ENCODE measurements at regions not wholly inside any gene's neighbourhood (a gene's known extent, or its start where the extent isn't known, plus 50 kb on each side); places are given as distances from the start of the nearest gene placed in this dataset.

GRCh38 chr18:39991696-39992265 lies 1963.3 kb upstream of the PIK3C3 start:
- H3K9me3 ChIP-seq (ENCODE audit: control insufficient read depth, insufficient read depth, low read length) = no peaks in the 10 kb centered on the region
- H3K27ac ChIP-seq (ENCODE audit: low read length) = no peak overlapping the region
- no peaks in the 10 kb centered on the region for H3K36me3 ChIP-seq (ENCODE audit: control insufficient read depth, insufficient read depth, low read length)
- DNase-seq (ENCODE audit: low read depth, low spot score) = no peak
- H3K27me3 ChIP-seq (ENCODE audit: control insufficient read depth, insufficient read depth, low read length) = no peaks in the 10 kb centered on the region
- no peaks in the 10 kb centered on the region for H3K4me1 ChIP-seq (ENCODE audit: control insufficient read depth, insufficient read depth, low read length)
- H3K4me3 ChIP-seq (ENCODE audit: low read length) = no peak overlapping the region
- WGBS (ENCODE audit: insufficient coverage, insufficient read length) = 100% methylated on average over 1 of the region's 6 CpGs

DNA sequence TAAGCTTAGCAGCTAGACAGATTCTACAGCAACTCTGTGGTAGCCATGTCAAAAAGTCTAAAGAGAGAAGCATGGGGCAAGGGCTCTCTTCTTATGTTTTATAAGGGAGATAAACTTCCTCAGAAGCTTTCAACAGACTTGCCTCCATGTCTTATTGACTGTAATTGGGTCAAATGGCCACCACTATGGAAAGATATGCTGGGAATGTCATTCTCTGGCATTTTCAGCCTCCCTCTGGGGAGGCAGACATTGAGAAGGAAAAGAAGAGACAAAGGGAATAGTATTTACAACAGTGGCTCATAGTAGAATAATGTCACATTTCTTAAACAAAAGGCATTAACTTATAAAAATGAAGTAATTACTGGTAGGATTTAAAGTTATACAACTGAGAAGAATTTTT lies 1964.5 kb upstream of the PIK3C3 start:
- Histone ChIP-seq H3K4me1 (ENCODE audit: control insufficient read depth, insufficient read depth, low read length) (no peaks in the 10 kb centered on the region), H3K36me3 (ENCODE audit: control insufficient read depth, insufficient read depth, low read length) (no peaks in the 10 kb centered on the region), H3K4me3 (ENCODE audit: low read length) (no peak overlapping the region), H3K27me3 (ENCODE audit: control insufficient read depth, insufficient read depth, low read length) (no peaks in the 10 kb centered on the region), H3K27ac (ENCODE audit: low read length) (no peak overlapping the region), H3K9me3 (ENCODE audit: control insufficient read depth, insufficient read depth, low read length) (no peaks in the 10 kb centered on the region)
- no peak for DNase-seq (ENCODE audit: low read depth, low spot score)

GRCh38 chr18:39976771-39977170 lies 1978.3 kb upstream of the PIK3C3 start:
- H3K9me3 ChIP-seq (ENCODE audit: control insufficient read depth, insufficient read depth, low read length) = no peaks in the 10 kb centered on the region
- H3K27ac ChIP-seq (ENCODE audit: low read length) = no peak overlapping the region
- H3K36me3 ChIP-seq (ENCODE audit: control insufficient read depth, insufficient read depth, low read length) = no peaks in the 10 kb centered on the region
- H3K4me3 ChIP-seq (ENCODE audit: low read length) = no peak overlapping the region
- DNase-seq (ENCODE audit: low read depth, low spot score) = no peak
- WGBS (ENCODE audit: insufficient coverage, insufficient read length) = no CpG with 5 or more reads among the region's 9 CpGs
- H3K4me1 ChIP-seq (ENCODE audit: control insufficient read depth, insufficient read depth, low read length) = no peaks in the 10 kb centered on the region
- H3K27me3 ChIP-seq (ENCODE audit: control insufficient read depth, insufficient read depth, low read length) = no peaks in the 10 kb centered on the region

- Histone ChIP-seq H3K36me3 (ENCODE audit: control insufficient read depth, insufficient read depth, low read length) (no peaks in the 10 kb centered on the region), H3K4me1 (ENCODE audit: control insufficient read depth, insufficient read depth, low read length) (no peaks in the 10 kb centered on the region; the same call in 1 of the 2 replicates), H3K4me3 (ENCODE audit: low read length) (no peak overlapping the region), H3K27me3 (ENCODE audit: control insufficient read depth, insufficient read depth, low read length) (no peaks in the 10 kb centered on the region), H3K27ac (ENCODE audit: low read length) (no peak overlapping the region), H3K9me3 (ENCODE audit: control insufficient read depth, insufficient read depth, low read length) (no peaks in the 10 kb centered on the region)
- no CpG with 5 or more reads among the region's 3 CpGs for WGBS (ENCODE audit: insufficient coverage, insufficient read length)
- DNase-seq (ENCODE audit: low read depth, low spot score) = no peak
These were observed 1982.5 kb upstream of the PIK3C3 start for GRCh38 chr18:39972521-39972920.

DNA sequence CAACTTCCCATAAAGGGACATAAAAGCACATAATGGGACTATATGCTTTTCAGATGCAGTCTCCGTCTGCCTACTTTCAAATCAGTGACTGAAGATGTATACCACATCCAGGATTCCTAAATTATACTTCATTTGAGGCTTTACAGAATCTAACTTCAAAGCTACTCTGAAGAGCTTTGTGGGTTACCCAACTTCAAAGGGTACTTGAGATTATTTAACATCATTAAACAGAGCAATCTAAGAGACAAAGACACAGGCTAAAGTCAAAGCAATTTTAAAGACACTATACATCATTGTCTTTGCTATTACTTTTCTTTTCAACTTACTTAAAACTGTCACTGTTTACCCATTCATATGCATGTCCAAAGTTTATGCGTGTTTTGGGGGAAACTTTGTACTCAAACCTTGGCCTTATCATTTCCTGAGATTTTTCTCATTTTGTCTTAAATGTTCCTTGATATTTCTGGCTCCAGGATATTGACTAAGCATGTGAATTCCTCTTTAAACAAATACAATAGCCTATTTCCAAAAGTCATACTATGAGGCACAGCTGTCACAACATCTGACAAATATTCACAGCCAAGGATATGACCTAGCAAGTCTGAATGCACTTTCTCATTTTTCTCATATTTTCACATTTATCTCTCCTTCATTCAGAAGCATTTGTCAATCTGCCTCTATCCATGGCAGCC lies 1985.1 kb upstream of the PIK3C3 start:
- H3K4me3 ChIP-seq (ENCODE audit: low read length) = no peak overlapping the region
- H3K27ac ChIP-seq (ENCODE audit: low read length) = no peak overlapping the region

DNA sequence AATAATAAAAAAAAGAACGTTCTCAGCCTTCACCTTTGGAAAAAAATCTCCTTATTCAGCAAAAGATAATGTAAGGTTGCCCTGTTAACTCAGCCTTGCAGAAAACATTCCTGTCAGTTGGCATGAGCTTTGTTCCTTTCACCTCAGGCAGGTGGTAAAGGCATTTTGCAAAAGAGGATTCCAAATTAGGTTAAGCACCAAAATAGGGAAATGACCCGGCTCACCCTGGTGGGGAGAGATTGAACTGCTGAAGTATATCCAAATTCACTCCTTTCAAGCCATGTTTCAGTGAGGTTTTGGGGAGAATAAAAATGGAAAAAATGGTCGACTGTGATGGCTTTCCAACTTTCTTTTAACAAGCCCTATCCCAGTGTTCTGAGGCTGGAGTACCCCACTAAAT lies 1988.8 kb upstream of the PIK3C3 start:
- Histone ChIP-seq H3K27ac (ENCODE audit: low read length) (no peak overlapping the region), H3K4me1 (ENCODE audit: control insufficient read depth, insufficient read depth, low read length) (no peaks in the 10 kb centered on the region; the same call in 1 of the 2 replicates), H3K36me3 (ENCODE audit: control insufficient read depth, insufficient read depth, low read length) (no peaks in the 10 kb centered on the region), H3K27me3 (ENCODE audit: control insufficient read depth, insufficient read depth, low read length) (no peaks in the 10 kb centered on the region), H3K4me3 (ENCODE audit: low read length) (no peak overlapping the region), H3K9me3 (ENCODE audit: control insufficient read depth, insufficient read depth, low read length) (no peaks in the 10 kb centered on the region)
- no CpG with 5 or more reads among the region's 3 CpGs for WGBS (ENCODE audit: insufficient coverage, insufficient read length)
- DNase-seq (ENCODE audit: low read depth, low spot score) = peak; percentile 27

More for the DNA sequence above, 1985.1 kb upstream of the PIK3C3 start:
- Histone ChIP-seq H3K36me3 (ENCODE audit: control insufficient read depth, insufficient read depth, low read length) (no peaks in the 10 kb centered on the region), H3K9me3 (ENCODE audit: control insufficient read depth, insufficient read depth, low read length) (no peaks in the 10 kb centered on the region), H3K4me1 (ENCODE audit: control insufficient read depth, insufficient read depth, low read length) (no peaks in the 10 kb centered on the region; the same call in 1 of the 2 replicates), H3K27me3 (ENCODE audit: control insufficient read depth, insufficient read depth, low read length) (no peaks in the 10 kb centered on the region)
- WGBS (ENCODE audit: insufficient coverage, insufficient read length) = no CpG with 5 or more reads among the region's 2 CpGs
- DNase-seq (ENCODE audit: low read depth, low spot score) = no peak

DNA sequence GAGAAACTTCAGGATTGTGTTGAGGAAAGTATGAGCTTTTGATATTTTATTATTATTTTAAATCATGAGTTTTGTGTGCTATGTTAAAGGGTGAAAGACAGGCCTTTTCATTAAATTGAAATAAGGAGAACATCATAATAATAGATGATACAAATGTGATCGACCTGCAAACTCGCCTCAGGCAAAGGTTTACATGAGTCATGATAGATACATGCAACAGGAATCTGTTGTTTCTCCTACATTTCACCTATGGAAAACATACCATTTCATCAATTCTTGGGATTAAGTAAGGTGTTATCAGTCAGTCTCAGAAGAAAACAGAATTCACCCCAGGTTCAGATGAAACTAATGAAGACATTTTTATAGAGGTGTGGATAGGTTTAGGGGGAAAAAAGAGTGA lies 1992.5 kb upstream of the PIK3C3 start:
- no peak for DNase-seq (ENCODE audit: low read depth, low spot score)
- no peaks in the 10 kb centered on the region for H3K4me1 ChIP-seq (ENCODE audit: control insufficient read depth, insufficient read depth, low read length)
- H3K4me3 ChIP-seq (ENCODE audit: low read length) = no peak overlapping the region
- no peak overlapping the region for H3K27ac ChIP-seq (ENCODE audit: low read length)
- WGBS (ENCODE audit: insufficient coverage, insufficient read length) = no CpG with 5 or more reads among the region's 2 CpGs
- no peaks in the 10 kb centered on the region for H3K36me3 ChIP-seq (ENCODE audit: control insufficient read depth, insufficient read depth, low read length)
- no peaks in the 10 kb centered on the region for H3K9me3 ChIP-seq (ENCODE audit: control insufficient read depth, insufficient read depth, low read length)
- H3K27me3 ChIP-seq (ENCODE audit: control insufficient read depth, insufficient read depth, low read length) = no peaks in the 10 kb centered on the region

- no peaks in the 10 kb centered on the region for H3K4me1 ChIP-seq (ENCODE audit: control insufficient read depth, insufficient read depth, low read length)
- no CpG with 5 or more reads among the region's 1 CpG for WGBS (ENCODE audit: insufficient coverage, insufficient read length)
- no peak overlapping the region for H3K4me3 ChIP-seq (ENCODE audit: low read length)
- H3K9me3 ChIP-seq (ENCODE audit: control insufficient read depth, insufficient read depth, low read length) = no peaks in the 10 kb centered on the region
- H3K27ac ChIP-seq (ENCODE audit: low read length) = no peak overlapping the region
- H3K36me3 ChIP-seq (ENCODE audit: control insufficient read depth, insufficient read depth, low read length) = no peaks in the 10 kb centered on the region
- no peak for DNase-seq (ENCODE audit: low read depth, low spot score)
- no peaks in the 10 kb centered on the region for H3K27me3 ChIP-seq (ENCODE audit: control insufficient read depth, insufficient read depth, low read length)
These were observed 1994.5 kb upstream of the PIK3C3 start for GRCh38 chr18:39960550-39960949.

DNA sequence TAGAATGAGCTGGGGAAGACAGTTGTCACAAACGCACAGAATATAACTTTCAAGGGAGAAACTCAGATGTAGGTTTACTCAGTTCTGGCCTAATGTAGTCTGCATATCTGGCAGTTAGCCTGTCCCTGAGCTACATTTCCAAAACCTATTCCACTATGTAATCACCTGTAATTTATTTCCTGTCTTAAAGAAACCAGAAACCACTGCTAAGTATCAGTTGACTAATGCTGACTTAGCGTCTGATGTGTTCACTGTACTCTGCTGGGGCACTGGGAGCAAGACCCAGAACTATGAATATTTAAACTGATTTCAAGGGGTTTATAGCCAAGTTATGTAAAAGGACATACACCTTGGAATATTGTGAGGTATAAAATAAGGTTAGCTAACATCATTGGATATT lies 1995.2 kb upstream of the PIK3C3 start:
- H3K36me3 ChIP-seq (ENCODE audit: control insufficient read depth, insufficient read depth, low read length) = no peaks in the 10 kb centered on the region
- H3K27ac ChIP-seq (ENCODE audit: low read length) = no peak overlapping the region
- DNase-seq (ENCODE audit: low read depth, low spot score) = no peak
- whole genome bisulfite sequencing (ENCODE audit: insufficient coverage, insufficient read length) = no CpG with 5 or more reads among the region's 2 CpGs
- H3K27me3 ChIP-seq (ENCODE audit: control insufficient read depth, insufficient read depth, low read length) = no peaks in the 10 kb centered on the region
- no peak overlapping the region for H3K4me3 ChIP-seq (ENCODE audit: low read length)
- no peaks in the 10 kb centered on the region for H3K9me3 ChIP-seq (ENCODE audit: control insufficient read depth, insufficient read depth, low read length)
- H3K4me1 ChIP-seq (ENCODE audit: control insufficient read depth, insufficient read depth, low read length) = no peaks in the 10 kb centered on the region

DNA sequence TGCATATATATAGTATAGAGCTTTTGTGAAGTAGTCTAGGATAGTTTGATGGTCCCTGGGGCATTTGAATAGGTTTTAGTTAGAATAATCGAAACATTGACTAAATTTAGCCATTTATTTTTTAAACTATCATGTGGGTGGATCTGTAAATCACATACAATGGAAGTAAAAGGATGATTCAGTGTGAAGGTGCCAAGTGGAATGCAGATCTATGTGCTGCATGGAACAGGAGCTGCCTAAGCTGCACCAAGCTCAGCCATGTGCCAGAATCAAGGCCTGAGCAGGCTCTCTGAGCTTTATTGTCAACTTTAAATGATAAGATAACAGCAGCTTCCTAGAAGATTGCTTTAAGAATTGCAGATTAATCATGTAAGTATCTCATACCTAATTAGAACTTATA lies 1996.2 kb upstream of the PIK3C3 start:
- H3K4me3 ChIP-seq (ENCODE audit: low read length) = no peak overlapping the region

GRCh38 chr18:39952816-39953215 lies 2002.2 kb upstream of the PIK3C3 start:
- Histone ChIP-seq H3K27ac (ENCODE audit: low read length) (no peak overlapping the region), H3K36me3 (ENCODE audit: control insufficient read depth, insufficient read depth, low read length) (no peaks in the 10 kb centered on the region), H3K4me3 (ENCODE audit: low read length) (no peak overlapping the region), H3K4me1 (ENCODE audit: control insufficient read depth, insufficient read depth, low read length) (no peaks in the 10 kb centered on the region), H3K9me3 (ENCODE audit: control insufficient read depth, insufficient read depth, low read length) (no peaks in the 10 kb centered on the region), H3K27me3 (ENCODE audit: control insufficient read depth, insufficient read depth, low read length) (no peaks in the 10 kb centered on the region)
- WGBS (ENCODE audit: insufficient coverage, insufficient read length) = no CpG with 5 or more reads among the region's 2 CpGs
- DNase-seq (ENCODE audit: low read depth, low spot score) = no peak

More for the DNA sequence above, 1996.2 kb upstream of the PIK3C3 start:
- Histone ChIP-seq H3K27ac (ENCODE audit: low read length) (no peak overlapping the region), H3K36me3 (ENCODE audit: control insufficient read depth, insufficient read depth, low read length) (no peaks in the 10 kb centered on the region), H3K27me3 (ENCODE audit: control insufficient read depth, insufficient read depth, low read length) (no peaks in the 10 kb centered on the region), H3K9me3 (ENCODE audit: control insufficient read depth, insufficient read depth, low read length) (no peaks in the 10 kb centered on the region), H3K4me1 (ENCODE audit: control insufficient read depth, insufficient read depth, low read length) (no peaks in the 10 kb centered on the region)
- WGBS (ENCODE audit: insufficient coverage, insufficient read length) = no CpG with 5 or more reads among the region's 1 CpG
- DNase-seq (ENCODE audit: low read depth, low spot score) = no peak
